ENCODE measurements at regions not wholly inside any gene's neighbourhood (a gene's known extent, or its start where the extent isn't known, plus 50 kb on each side); places are given as distances from the start of the nearest gene placed in this dataset.
A peak's percentile ranks its signal among the peaks of the same experiment; 100 is the strongest.

DNA sequence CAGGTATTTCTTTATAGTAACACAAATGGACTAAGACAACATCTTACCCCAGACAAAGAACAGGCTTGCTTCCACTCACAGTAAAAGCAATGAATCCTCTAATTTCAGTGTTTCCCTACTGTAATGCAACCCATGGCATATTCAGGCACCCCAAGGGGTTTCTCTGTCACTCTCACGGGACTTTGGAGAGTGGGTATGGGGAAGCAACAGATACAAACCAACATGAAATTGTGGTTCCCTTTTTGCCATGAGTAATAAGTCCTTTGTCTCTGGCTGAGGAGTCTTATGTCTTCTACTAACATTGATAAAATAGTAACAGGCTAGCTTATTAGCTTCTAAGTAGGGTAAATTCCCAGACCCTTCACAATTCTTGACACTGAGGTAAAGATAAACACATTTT is 51.4 kb upstream of the AOAH start:
- Histone ChIP-seq H3K4me3 (ENCODE audit: low read length) (no peak overlapping the region), H3K79me2 (ENCODE audit: low read length) (no peaks in the 10 kb centered on the region), H2AFZ (ENCODE audit: low read depth, low read length) (no peak overlapping the region), H4K20me1 (ENCODE audit: insufficient read depth, low read length) (no peaks in the 10 kb centered on the region), H3K27me3 (ENCODE audit: low read depth, low read length) (peaks cover 7% of the 10 kb centered on the region; the same call in 1 of the 2 replicates), H3K36me3 (replicated peaks; ENCODE audit: low read depth, low read length) (peaks cover 4% of the 10 kb centered on the region), H3K9me3 (ENCODE audit: insufficient read depth, low read length) (no peaks in the 10 kb centered on the region), H3K4me1 (ENCODE audit: low read length) (peaks cover 13% of the 10 kb centered on the region), H3K9ac (ENCODE audit: low read length) (no peak overlapping the region), H3K4me2 (ENCODE audit: low read length) (peak overlapping the region; percentile 20; the same call in 1 of the 2 replicates), H3K27ac (ENCODE audit: low read length) (no peak overlapping the region)
- no peak for TF ChIP-seq EZH2phosphoT487 (IDR thresholded peaks at IDR 0.05; ENCODE audit: low read depth)
- TF ChIP-seq, protein P1, sequence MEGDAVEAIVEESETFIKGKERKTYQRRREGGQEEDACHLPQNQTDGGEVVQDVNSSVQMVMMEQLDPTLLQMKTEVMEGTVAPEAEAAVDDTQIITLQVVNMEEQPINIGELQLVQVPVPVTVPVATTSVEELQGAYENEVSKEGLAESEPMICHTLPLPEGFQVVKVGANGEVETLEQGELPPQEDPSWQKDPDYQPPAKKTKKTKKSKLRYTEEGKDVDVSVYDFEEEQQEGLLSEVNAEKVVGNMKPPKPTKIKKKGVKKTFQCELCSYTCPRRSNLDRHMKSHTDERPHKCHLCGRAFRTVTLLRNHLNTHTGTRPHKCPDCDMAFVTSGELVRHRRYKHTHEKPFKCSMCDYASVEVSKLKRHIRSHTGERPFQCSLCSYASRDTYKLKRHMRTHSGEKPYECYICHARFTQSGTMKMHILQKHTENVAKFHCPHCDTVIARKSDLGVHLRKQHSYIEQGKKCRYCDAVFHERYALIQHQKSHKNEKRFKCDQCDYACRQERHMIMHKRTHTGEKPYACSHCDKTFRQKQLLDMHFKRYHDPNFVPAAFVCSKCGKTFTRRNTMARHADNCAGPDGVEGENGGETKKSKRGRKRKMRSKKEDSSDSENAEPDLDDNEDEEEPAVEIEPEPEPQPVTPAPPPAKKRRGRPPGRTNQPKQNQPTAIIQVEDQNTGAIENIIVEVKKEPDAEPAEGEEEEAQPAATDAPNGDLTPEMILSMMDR (IDR thresholded peaks at IDR 0.05; ENCODE audit: low read depth, low read length), result no peak

DNA sequence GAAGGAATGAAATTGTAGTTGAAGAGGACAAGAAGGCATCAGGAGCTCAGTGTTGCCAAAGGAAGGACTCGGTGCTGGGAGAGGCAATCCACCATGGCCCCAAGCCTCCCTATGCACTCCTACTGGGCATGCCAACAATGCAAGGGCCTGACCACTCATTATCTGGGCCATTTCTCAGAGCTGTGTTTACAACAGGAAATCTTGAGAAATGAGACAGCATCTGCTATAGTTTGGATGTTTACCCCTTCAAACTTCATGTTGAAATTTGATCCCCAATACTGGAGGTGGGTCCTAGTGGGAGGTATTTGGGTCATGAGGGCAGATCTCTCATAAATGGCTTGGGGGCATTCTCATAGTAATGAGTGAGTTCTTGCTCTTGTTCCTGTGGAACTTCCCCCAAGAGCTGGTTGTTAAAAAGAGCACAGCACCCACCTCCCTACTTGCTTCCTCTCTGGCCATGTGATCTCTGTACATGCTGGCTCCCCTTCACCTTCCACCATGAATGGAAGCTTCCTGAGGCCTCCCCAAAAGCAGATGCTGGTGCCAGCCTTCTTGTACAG is 50.8 kb upstream of the AOAH start:
- Histone ChIP-seq H3K27me3 (ENCODE audit: low read depth, low read length) (peaks cover 2% of the 10 kb centered on the region; the same call in 1 of the 2 replicates), H2AFZ (ENCODE audit: low read depth, low read length) (no peak overlapping the region), H3K9ac (ENCODE audit: low read length) (no peak overlapping the region), H3K4me2 (ENCODE audit: low read length) (peak overlapping the region; percentile 20; the same call in 1 of the 2 replicates), H3K4me1 (ENCODE audit: low read length) (peaks cover 13% of the 10 kb centered on the region), H3K79me2 (ENCODE audit: low read length) (no peaks in the 10 kb centered on the region), H3K9me3 (ENCODE audit: insufficient read depth, low read length) (no peaks in the 10 kb centered on the region), H4K20me1 (ENCODE audit: insufficient read depth, low read length) (no peaks in the 10 kb centered on the region), H3K36me3 (replicated peaks; ENCODE audit: low read depth, low read length) (peaks cover 4% of the 10 kb centered on the region), H3K27ac (ENCODE audit: low read length) (no peak overlapping the region), H3K4me3 (ENCODE audit: low read length) (no peak overlapping the region)
- TF ChIP-seq, protein P1 (IDR thresholded peaks at IDR 0.05; ENCODE audit: low read depth, low read length), result no peak
- no peak for TF ChIP-seq EZH2phosphoT487 (IDR thresholded peaks at IDR 0.05; ENCODE audit: low read depth)

All from OCI-LY3 (cell line).